GM21619 (cell line): ENCODE measurements at regions not wholly inside any gene's neighbourhood (a gene's known extent, or its start where the extent isn't known, plus 50 kb on each side); places are given as distances from the start of the nearest gene placed in this dataset.

Experiments used
- ATAC-seq: cut with Tn5 transposase; IDR thresholded peaks from one replicate; pipeline ENCODE4 v1.9.1; 2021; ENCODE audit not compliant: unreplicated experiment

GRCh38 chr4:37160653-37161052 is 83.9 kb upstream of the NWD2 start:
- no peak for ATAC-seq

GRCh38 chr4:37165844-37166243 is 78.7 kb upstream of the NWD2 start:
- ATAC-seq, result no peak

DNA sequence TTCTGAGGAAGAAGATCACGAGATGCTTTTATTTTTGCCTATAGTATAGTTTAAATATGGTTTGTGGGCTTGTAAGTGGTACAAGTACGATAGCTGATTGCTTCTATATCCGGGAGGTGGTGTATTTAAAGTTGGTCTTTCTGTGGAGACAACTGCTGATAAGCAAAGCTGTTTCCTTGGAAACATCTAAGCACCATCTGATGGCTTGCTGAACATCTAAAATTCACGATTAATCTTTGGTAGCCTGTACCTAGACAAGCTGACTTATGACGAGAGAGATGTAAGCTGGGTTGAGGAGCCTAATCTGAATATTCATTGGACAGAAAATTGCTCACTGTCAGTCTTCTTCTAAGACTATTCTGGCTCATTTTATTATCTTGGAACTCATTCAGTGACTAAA is 74.6 kb upstream of the NWD2 start:
- no peak for ATAC-seq

DNA sequence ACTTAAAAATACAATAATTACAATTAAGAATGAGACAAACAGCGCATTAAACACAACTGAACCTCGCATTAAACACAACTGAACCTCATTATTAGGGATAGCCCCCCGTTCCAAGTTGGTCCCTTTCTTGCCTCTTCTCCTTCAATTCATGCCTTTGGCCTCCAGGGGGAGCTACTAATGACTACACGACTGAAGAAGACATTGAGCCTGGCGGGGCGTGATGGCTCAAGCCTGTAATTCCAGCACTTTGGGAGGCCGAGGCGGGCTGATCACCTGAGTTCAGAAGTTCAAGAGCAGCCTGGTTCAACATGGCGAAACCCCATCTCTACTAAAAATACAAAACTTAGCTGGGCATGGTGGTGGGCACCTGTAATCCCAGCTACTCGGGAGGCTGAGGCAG is 56.4 kb upstream of the NWD2 start:
- no peak for ATAC-seq
